IMR-90 (cell line): ENCODE measurements at regions not wholly inside any gene's neighbourhood (a gene's known extent, or its start where the extent isn't known, plus 50 kb on each side); places are given as distances from the start of the nearest gene placed in this dataset.

Source experiments
- ATAC-seq: fragments of 200-7000 bp; cut with Tn5 transposase; 2 replicates; pipeline ENCODE4 v1.9.1; 2020; ENCODE audit warnings: low read depth, mild to moderate bottlenecking, moderate library complexity
- BruUV-seq: library from RNA; stranded (reverse); fragments of 400-500 nt; replicated peaks from 2 replicates; lab custom pipeline; 2021; lab: Mats Ljungman, UMichigan
- CTCF ChIA-PET: fragments of 300-600 bp; formaldehyde crosslinking; extraction: SDS; loops from one replicate; lab custom pipeline; 2021; ENCODE audit warnings: antibody characterized with exemption; lab: Yijun Ruan, JAX
- POLR2A ChIA-PET: fragments of 300-600 bp; sonication (Branson Sonifier 250); formaldehyde crosslinking; loops from one replicate; lab custom pipeline; 2022; ENCODE audit warnings: antibody characterized with exemption; ENCODE audit not compliant: unreplicated experiment; lab: Charles Lee
- DNase-seq: peaks from one replicate; pipeline ENCODE4 v3.0.0; 2013
- H2AFZ ChIP-seq: replicated peaks from 2 replicates; pipeline ENCODE3; 2013; ENCODE audit warnings: low read length, mild to moderate bottlenecking; ENCODE audit not compliant: poor library complexity
- H2AK5ac ChIP-seq: 2 replicates; pipeline ENCODE4 v1.6.1; 2013; ENCODE audit warnings: low read depth, low read length, inconsistent platforms
- H2AK9ac ChIP-seq: replicated peaks from 2 replicates; pipeline ENCODE3; 2013; ENCODE audit warnings: mild to moderate bottlenecking, low read depth, low read length, moderate library complexity; ENCODE audit not compliant: poor library complexity
- H2BK120ac ChIP-seq: 2 replicates; pipeline ENCODE4 v1.6.1; 2013; ENCODE audit warnings: low read depth, low read length, inconsistent platforms
- H2BK15ac ChIP-seq: 3 replicates; pipeline ENCODE4 v1.6.1; 2013; ENCODE audit warnings: low read depth, low read length, inconsistent platforms
- H2BK20ac ChIP-seq: 2 replicates; pipeline ENCODE4 v1.6.1; 2013; ENCODE audit warnings: low read depth, mild to moderate bottlenecking, inconsistent platforms, low read length, moderate library complexity
- H2BK5ac ChIP-seq: 2 replicates; pipeline ENCODE4 v1.6.1; 2013; ENCODE audit warnings: mild to moderate bottlenecking, low read depth, low read length, inconsistent platforms; ENCODE audit not compliant: poor library complexity, severe bottlenecking
- H3K14ac ChIP-seq: replicated peaks from 2 replicates; pipeline ENCODE4 v1.6.1; 2013; ENCODE audit warnings: low read depth, low read length, inconsistent platforms
- H3K18ac ChIP-seq: 2 replicates; pipeline ENCODE4 v1.6.1; 2013; ENCODE audit warnings: low read depth, low read length, control low read depth
- H3K23ac ChIP-seq: 2 replicates; pipeline ENCODE4 v1.6.1; 2013; ENCODE audit warnings: low read depth, low read length, inconsistent platforms
- H3K27ac ChIP-seq: 2 replicates; pipeline ENCODE4 v1.5.1; 2013; ENCODE audit warnings: mild to moderate bottlenecking, control low read depth, low read length; ENCODE audit not compliant: insufficient read depth
- H3K27me3 ChIP-seq: 2 replicates; pipeline ENCODE4 v1.6.1; 2013; ENCODE audit warnings: low read length; ENCODE audit not compliant: control insufficient read depth, insufficient read depth
- H3K36me3 ChIP-seq: 2 replicates; pipeline ENCODE4 v1.6.1; 2013; ENCODE audit warnings: low read length, mixed read lengths; ENCODE audit not compliant: control insufficient read depth, insufficient read depth
- H3K4ac ChIP-seq: 2 replicates; pipeline ENCODE4 v1.6.1; 2013; ENCODE audit warnings: low read depth, low read length, inconsistent platforms
- H3K4me1 ChIP-seq: 2 replicates; pipeline ENCODE4 v1.6.1; 2013; ENCODE audit warnings: low read length, mixed read lengths; ENCODE audit not compliant: control insufficient read depth, insufficient read depth
- H3K4me2 ChIP-seq: 2 replicates; pipeline ENCODE4 v1.6.1; 2013; ENCODE audit warnings: low read depth, mild to moderate bottlenecking, control low read depth, low read length, moderate library complexity
- H3K4me3 ChIP-seq: 2 replicates; pipeline ENCODE4 v1.5.1; 2013; ENCODE audit warnings: low read depth, mild to moderate bottlenecking, control low read depth, low read length, moderate library complexity; ENCODE audit not compliant: insufficient read depth
- H3K56ac ChIP-seq: 2 replicates; pipeline ENCODE4 v1.6.1; 2013; ENCODE audit warnings: low read length, inconsistent platforms; ENCODE audit not compliant: insufficient read depth; ENCODE audit errors: extremely low read depth
- H3K79me1 ChIP-seq, 2 experiments: 2 replicates each; pipeline ENCODE4 v1.6.1; 2013; ENCODE audit warnings: low read length in 2 of 2, inconsistent platforms in 1 of 2, low read depth in 1 of 2
- H3K9ac ChIP-seq: 2 replicates; pipeline ENCODE4 v1.6.1; 2013; ENCODE audit warnings: low read depth, low read length, control low read depth
- H3K9me1 ChIP-seq: 2 replicates; pipeline ENCODE4 v1.6.1; 2013; ENCODE audit warnings: low read length, inconsistent platforms; ENCODE audit not compliant: insufficient read depth
- H3K9me3 ChIP-seq: 2 replicates; pipeline ENCODE4 v1.6.1; 2013; ENCODE audit warnings: low read length; ENCODE audit not compliant: control insufficient read depth, insufficient read depth
- H4K20me1 ChIP-seq: 2 replicates; pipeline ENCODE4 v1.6.1; 2013; ENCODE audit warnings: low read length, inconsistent platforms; ENCODE audit not compliant: insufficient read depth
- H4K5ac ChIP-seq: 2 replicates; pipeline ENCODE4 v1.6.1; 2013; ENCODE audit warnings: mild to moderate bottlenecking, low read depth, low read length, control low read depth
- H4K8ac ChIP-seq, 2 experiments: 2 replicates each; pipeline ENCODE4 v1.6.1; 2013; ENCODE audit warnings: low read depth in 2 of 2, low read length in 2 of 2, control low read depth in 1 of 2, inconsistent platforms in 1 of 2
- H4K91ac ChIP-seq: 2 replicates; pipeline ENCODE4 v1.6.1; 2013; ENCODE audit warnings: low read depth, low read length, inconsistent platforms; ENCODE audit not compliant: insufficient read depth
- BHLHE40 ChIP-seq: fragments of 150-350 bp; IDR thresholded peaks from 2 replicates; pipeline ENCODE4 v1.6.1; 2016; ENCODE audit warnings: mild to moderate bottlenecking, low read depth, low read length
- CEBPB ChIP-seq: IDR thresholded peaks from 2 replicates; pipeline ENCODE4 v1.6.1; 2012; ENCODE audit warnings: low read depth, low read length, improper control_type of control experiment
- CHD1 ChIP-seq: IDR thresholded peaks from 2 replicates; pipeline ENCODE4 v1.6.1; 2012; ENCODE audit warnings: low read depth, low read length, improper control_type of control experiment
- FOS ChIP-seq: fragments of 150-350 bp; IDR thresholded peaks from 2 replicates; pipeline ENCODE4 v1.6.1; 2016; ENCODE audit warnings: low read depth, low read length
- MAFK ChIP-seq: IDR thresholded peaks from 2 replicates; pipeline ENCODE4 v1.6.1; 2012; ENCODE audit warnings: low read depth, low read length, improper control_type of control experiment
- MAZ ChIP-seq: IDR thresholded peaks from 2 replicates; pipeline ENCODE4 v1.6.1; 2012; ENCODE audit warnings: low read depth, mild to moderate bottlenecking, low read length, improper control_type of control experiment, moderate library complexity, borderline replicate concordance
- MXI1 ChIP-seq: IDR thresholded peaks from 2 replicates; pipeline ENCODE4 v1.6.1; 2012; ENCODE audit warnings: low read depth, mild to moderate bottlenecking, low read length, moderate library complexity, borderline replicate concordance
- NFE2L2 ChIP-seq: fragments of 150-350 bp; IDR thresholded peaks from 2 replicates; pipeline ENCODE4 v1.6.1; 2016; ENCODE audit warnings: low read depth, mild to moderate bottlenecking, low read length
- POLR2A ChIP-seq: IDR thresholded peaks from 2 replicates; pipeline ENCODE4 v1.6.1; 2012; ENCODE audit warnings: mild to moderate bottlenecking, low read depth, low read length
- RAD21 ChIP-seq: IDR thresholded peaks from 2 replicates; pipeline ENCODE4 v1.6.1; 2012; ENCODE audit warnings: low read length, improper control_type of control experiment
- RCOR1 ChIP-seq: IDR thresholded peaks from 2 replicates; pipeline ENCODE4 v1.6.1; 2012; ENCODE audit warnings: mild to moderate bottlenecking, low read length, improper control_type of control experiment; ENCODE audit not compliant: insufficient replicate concordance
- RFX5 ChIP-seq: IDR thresholded peaks from 2 replicates; pipeline ENCODE4 v1.8.0; 2012; ENCODE audit warnings: low read depth, mild to moderate bottlenecking, low read length, moderate library complexity
- SMC3 ChIP-seq: fragments of 150-350 bp; IDR thresholded peaks from 2 replicates; pipeline ENCODE4 v1.6.1; 2016; ENCODE audit warnings: low read depth, mild to moderate bottlenecking, antibody characterized with exemption, low read length, moderate library complexity
- WGBS, 2 experiments: methylation state at CpG; one replicate each; pipeline versions ENCODE4 v1.1.5 to v1.1.7; 2013; ENCODE audit warnings: missing lambda C conversion rate in 2 of 2; ENCODE audit not compliant: insufficient read length in 1 of 2; ENCODE audit errors: extremely low coverage in 2 of 2; 5-methylcytosine and 5-hydroxymethylcytosine counted together
- dilution Hi-C: fragments of 300-500 bp; cut with HindIII; formaldehyde crosslinking; loops from one replicate; pipeline ENCODE4 v1.14.3; 2018; ENCODE audit warnings: low sequenced_read_pairs; ENCODE audit not compliant: unreplicated experiment
- in situ Hi-C: fragments of 300-500 bp; cut with MboI; formaldehyde crosslinking; loops from 3 replicates; pipeline ENCODE4 v1.14.3; 2019; ENCODE audit warnings: low sequenced_read_pairs, inconsistent platforms, mixed read lengths
- intact Hi-C: fragments of 100-400 bp; cut with micrococcal nuclease; formaldehyde crosslinking; loops from 2 replicates; pipeline ENCODE4 v1.10.0; 2022
- TF ChIP-seq, protein P1 (sequence below): conservative IDR thresholded peaks from 2 replicates; pipeline ENCODE4 v1.5.1; 2012; ENCODE audit warnings: mild to moderate bottlenecking, low read depth, low read length, improper control_type of control experiment
- TF ChIP-seq, protein P2 (sequence below): fragments of 150-350 bp; IDR thresholded peaks from 2 replicates; pipeline ENCODE4 v1.6.1; 2016; ENCODE audit warnings: low read depth, mild to moderate bottlenecking, low read length, moderate library complexity, borderline replicate concordance
- TF ChIP-seq, protein P3 (sequence below): fragments of 150-350 bp; IDR thresholded peaks from 2 replicates; pipeline ENCODE4 v1.6.1; 2017; ENCODE audit warnings: mild to moderate bottlenecking, antibody characterized with exemption, low read length, low read depth

- no peak overlapping the region for H4K5ac ChIP-seq
- no peaks in the 10 kb centered on the region for H3K9me3 ChIP-seq
- no TSS peak for BruUV-seq
- H2BK120ac ChIP-seq, result no peak overlapping the region
- H4K8ac ChIP-seq, result no peak overlapping the region
- no peak overlapping the region for H3K56ac ChIP-seq
- no peak overlapping the region for H3K18ac ChIP-seq
- ATAC-seq (no peak), DNase-seq (no peak)
- no peak overlapping the region for H3K23ac ChIP-seq
- ChIA-PET POLR2A (no interaction called here), CTCF (interaction anchor here (0.6 kb wide), 1 partner anchor 243 kb away, joined by 6 read pairs; no protein-coding TSS in a partner anchor)
- no peak overlapping the region for H4K91ac ChIP-seq
- H2BK5ac ChIP-seq, result no peak overlapping the region
- no peak overlapping the region for H2BK15ac ChIP-seq
- H3K9me1 ChIP-seq, result no peaks in the 10 kb centered on the region
- no peaks in the 10 kb centered on the region for H3K79me1 ChIP-seq
- WGBS, 2 experiments, result no CpG with 5 or more reads among the region's 1 CpG
- TF ChIP-seq NFE2L2 (no peak), CEBPB (no peak), MAFK (no peak), CHD1 (no peak), RCOR1 (no peak), BHLHE40 (no peak), MXI1 (no peak), SMC3 (no peak), FOS (no peak), RFX5 (no peak), RAD21 (no peak), MAZ (no peak), POLR2A (no peak)
- TF ChIP-seq, protein P1, sequence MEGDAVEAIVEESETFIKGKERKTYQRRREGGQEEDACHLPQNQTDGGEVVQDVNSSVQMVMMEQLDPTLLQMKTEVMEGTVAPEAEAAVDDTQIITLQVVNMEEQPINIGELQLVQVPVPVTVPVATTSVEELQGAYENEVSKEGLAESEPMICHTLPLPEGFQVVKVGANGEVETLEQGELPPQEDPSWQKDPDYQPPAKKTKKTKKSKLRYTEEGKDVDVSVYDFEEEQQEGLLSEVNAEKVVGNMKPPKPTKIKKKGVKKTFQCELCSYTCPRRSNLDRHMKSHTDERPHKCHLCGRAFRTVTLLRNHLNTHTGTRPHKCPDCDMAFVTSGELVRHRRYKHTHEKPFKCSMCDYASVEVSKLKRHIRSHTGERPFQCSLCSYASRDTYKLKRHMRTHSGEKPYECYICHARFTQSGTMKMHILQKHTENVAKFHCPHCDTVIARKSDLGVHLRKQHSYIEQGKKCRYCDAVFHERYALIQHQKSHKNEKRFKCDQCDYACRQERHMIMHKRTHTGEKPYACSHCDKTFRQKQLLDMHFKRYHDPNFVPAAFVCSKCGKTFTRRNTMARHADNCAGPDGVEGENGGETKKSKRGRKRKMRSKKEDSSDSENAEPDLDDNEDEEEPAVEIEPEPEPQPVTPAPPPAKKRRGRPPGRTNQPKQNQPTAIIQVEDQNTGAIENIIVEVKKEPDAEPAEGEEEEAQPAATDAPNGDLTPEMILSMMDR, result no peak
- TF ChIP-seq, protein P2, sequence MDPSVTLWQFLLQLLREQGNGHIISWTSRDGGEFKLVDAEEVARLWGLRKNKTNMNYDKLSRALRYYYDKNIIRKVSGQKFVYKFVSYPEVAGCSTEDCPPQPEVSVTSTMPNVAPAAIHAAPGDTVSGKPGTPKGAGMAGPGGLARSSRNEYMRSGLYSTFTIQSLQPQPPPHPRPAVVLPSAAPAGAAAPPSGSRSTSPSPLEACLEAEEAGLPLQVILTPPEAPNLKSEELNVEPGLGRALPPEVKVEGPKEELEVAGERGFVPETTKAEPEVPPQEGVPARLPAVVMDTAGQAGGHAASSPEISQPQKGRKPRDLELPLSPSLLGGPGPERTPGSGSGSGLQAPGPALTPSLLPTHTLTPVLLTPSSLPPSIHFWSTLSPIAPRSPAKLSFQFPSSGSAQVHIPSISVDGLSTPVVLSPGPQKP, result no peak
- TF ChIP-seq, protein P3, sequence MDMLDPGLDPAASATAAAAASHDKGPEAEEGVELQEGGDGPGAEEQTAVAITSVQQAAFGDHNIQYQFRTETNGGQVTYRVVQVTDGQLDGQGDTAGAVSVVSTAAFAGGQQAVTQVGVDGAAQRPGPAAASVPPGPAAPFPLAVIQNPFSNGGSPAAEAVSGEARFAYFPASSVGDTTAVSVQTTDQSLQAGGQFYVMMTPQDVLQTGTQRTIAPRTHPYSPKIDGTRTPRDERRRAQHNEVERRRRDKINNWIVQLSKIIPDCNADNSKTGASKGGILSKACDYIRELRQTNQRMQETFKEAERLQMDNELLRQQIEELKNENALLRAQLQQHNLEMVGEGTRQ, result no peak
- H3K4me2 ChIP-seq, result no peak overlapping the region
- 0 out of 2 replicates have a peak, but pooled peaks cover 3% of the 10 kb centered on the region for H3K4me1 ChIP-seq
- no peak overlapping the region for H3K4ac ChIP-seq
- H3K4me3 ChIP-seq, result no peak overlapping the region
- no peak overlapping the region for H3K27ac ChIP-seq
- no peaks in the 10 kb centered on the region for H4K20me1 ChIP-seq
- no peak overlapping the region for H3K9ac ChIP-seq
- H2AK9ac ChIP-seq, result no peak overlapping the region
- no peaks in the 10 kb centered on the region for H3K36me3 ChIP-seq
- H2AK5ac ChIP-seq, result no peak overlapping the region
- no peak overlapping the region for H2AFZ ChIP-seq
- no peaks in the 10 kb centered on the region for H3K27me3 ChIP-seq
- no peak overlapping the region for H2BK20ac ChIP-seq
- intact Hi-C loops, result no loop called here
- in situ Hi-C loops, result no loop called here
- dilution Hi-C loops, result no loop called here
- H3K14ac ChIP-seq, result no peak overlapping the region
These were observed 55.0 kb upstream of the PLSCR4 start for GRCh38 chr3:146305808-146306423.
